GM23338 (cell line): ENCODE measurements at regions not wholly inside any gene's neighbourhood (a gene's known extent, or its start where the extent isn't known, plus 50 kb on each side); places are given as distances from the start of the nearest gene placed in this dataset.

Experiments used
- ATAC-seq: fragments of 200-7000 bp; cut with Tn5 transposase; 3 replicates; pipeline ENCODE4 v1.9.1; 2020
- DNase-seq: peaks from one replicate; pipeline ENCODE4 v3.0.0-alpha.2; 2015; ENCODE audit warnings: low spot score
- H2AFZ ChIP-seq: fragments of 200-600 bp; sonication (generic); 2 replicates; pipeline ENCODE4 v1.8.0; 2016; ENCODE audit warnings: antibody characterized with exemption, mild to moderate bottlenecking, moderate library complexity
- H3F3A ChIP-seq: fragments of 200-600 bp; sonication (generic); replicated peaks from 2 replicates; pipeline ENCODE4 v1.8.0; 2017; ENCODE audit warnings: antibody characterized with exemption, mixed run types, low read depth
- H3K27ac ChIP-seq: fragments of 200-600 bp; sonication (generic); 2 replicates; pipeline ENCODE4 v1.6.1; 2016; ENCODE audit warnings: low read depth
- H3K27me3 ChIP-seq: fragments of 200-600 bp; sonication (generic); 2 replicates; pipeline ENCODE4 v1.8.0; 2016; ENCODE audit warnings: mild to moderate bottlenecking, mixed run types, moderate library complexity; ENCODE audit not compliant: insufficient read depth
- H3K36me3 ChIP-seq: fragments of 200-600 bp; sonication (generic); 2 replicates; pipeline ENCODE4 v1.8.0; 2016; ENCODE audit warnings: mild to moderate bottlenecking; ENCODE audit not compliant: insufficient read depth
- H3K4me1 ChIP-seq: fragments of 200-600 bp; sonication (generic); 2 replicates; pipeline ENCODE4 v1.8.0; 2016; ENCODE audit warnings: mild to moderate bottlenecking, moderate library complexity; ENCODE audit not compliant: insufficient read depth
- H3K4me2 ChIP-seq: fragments of 200-600 bp; sonication (generic); 2 replicates; pipeline ENCODE4 v1.7.1; 2017; ENCODE audit warnings: mixed run types
- H3K4me3 ChIP-seq: fragments of 200-600 bp; sonication (generic); 2 replicates; pipeline ENCODE4 v1.6.1; 2016; ENCODE audit warnings: mixed run types
- H3K79me2 ChIP-seq: fragments of 200-600 bp; sonication (generic); replicated peaks from 2 replicates; pipeline ENCODE4 v1.8.0; 2017; ENCODE audit warnings: mild to moderate bottlenecking; ENCODE audit not compliant: insufficient read depth
- H3K9me2 ChIP-seq: fragments of 200-600 bp; sonication (generic); 2 replicates; pipeline ENCODE4 v1.8.0; 2017; ENCODE audit not compliant: insufficient read depth
- H4K20me1 ChIP-seq: fragments of 200-600 bp; sonication (generic); replicated peaks from 2 replicates; pipeline ENCODE4 v1.8.0; 2017; ENCODE audit warnings: mild to moderate bottlenecking; ENCODE audit not compliant: insufficient read depth
- H3K27ac Mint-ChIP-seq: 2 replicates; pipeline ENCODE4 v1.8.0; 2020; ENCODE audit warnings: inconsistent platforms, mild to moderate bottlenecking, moderate library complexity, mixed read lengths
- H3K27me3 Mint-ChIP-seq: 3 replicates; pipeline ENCODE4 v1.8.0; 2022; ENCODE audit warnings: low read depth, mild to moderate bottlenecking, moderate library complexity, mixed read lengths, inconsistent platforms; ENCODE audit not compliant: insufficient read depth, poor library complexity
- H3K36me3 Mint-ChIP-seq: 3 replicates; pipeline ENCODE4 v1.8.0; 2021; ENCODE audit warnings: low read depth, mild to moderate bottlenecking, inconsistent platforms, moderate library complexity, mixed read lengths
- H3K4me1 Mint-ChIP-seq: 3 replicates; pipeline ENCODE4 v1.8.0; 2020; ENCODE audit warnings: mild to moderate bottlenecking, inconsistent platforms, mixed read lengths
- H3K4me3 Mint-ChIP-seq: 3 replicates; pipeline ENCODE4 v1.8.0; 2021; ENCODE audit warnings: moderate library complexity, mild to moderate bottlenecking, inconsistent platforms, mixed read lengths
- H3K9me3 Mint-ChIP-seq: 3 replicates; pipeline ENCODE4 v1.8.0; 2020; ENCODE audit warnings: moderate library complexity, mild to moderate bottlenecking, inconsistent platforms, mixed read lengths
- CTCF ChIP-seq, 2 experiments: fragments of 200-600 bp in 1 of 2; sonication (generic) in 1 of 2; conservative IDR thresholded peaks; 2 replicates each; pipeline versions ENCODE4 v1.5.1 to v1.6.1; 2016 to 2017; ENCODE audit warnings: antibody characterized with exemption in 2 of 2, low read depth in 2 of 2, mild to moderate bottlenecking in 2 of 2, moderate library complexity in 1 of 2
- ETS1 ChIP-seq: IDR thresholded peaks from 2 replicates; pipeline ENCODE4 v1.6.1; 2016; ENCODE audit warnings: antibody characterized with exemption
- EZH2 ChIP-seq: fragments of 200-600 bp; sonication (generic); IDR thresholded peaks from one replicate; pipeline ENCODE4 v1.8.0; 2017; ENCODE audit warnings: antibody characterized with exemption, mild to moderate bottlenecking, low read depth; ENCODE audit not compliant: unreplicated experiment
- JUNB ChIP-seq: IDR thresholded peaks from one replicate; pipeline ENCODE4 v1.6.1; 2016; ENCODE audit warnings: antibody characterized with exemption; ENCODE audit not compliant: unreplicated experiment
- NANOG ChIP-seq: IDR thresholded peaks from 2 replicates; pipeline ENCODE4 v1.6.1; 2016; ENCODE audit warnings: antibody characterized with exemption, borderline replicate concordance
- POLR2AphosphoS5 ChIP-seq: IDR thresholded peaks from 2 replicates; pipeline ENCODE4 v1.6.1; 2016; ENCODE audit warnings: antibody characterized with exemption, low read depth
- REST ChIP-seq: IDR thresholded peaks from one replicate; pipeline ENCODE4 v1.6.1; 2018; ENCODE audit warnings: antibody characterized with exemption; ENCODE audit not compliant: unreplicated experiment
- STAT1 ChIP-seq: IDR thresholded peaks from one replicate; pipeline ENCODE4 v1.6.1; 2016; ENCODE audit warnings: antibody characterized with exemption; ENCODE audit not compliant: unreplicated experiment
- ZNF114 ChIP-seq: fragments of 250-450 bp; sonication (Bioruptor Pico); IDR thresholded peaks from 2 replicates; pipeline ENCODE4 v1.5.0; 2020; ENCODE audit warnings: mild to moderate bottlenecking, moderate library complexity
- ZNF331 ChIP-seq: fragments of 250-450 bp; sonication (Bioruptor Pico); IDR thresholded peaks from 2 replicates; pipeline ENCODE4 v1.5.0; 2020; ENCODE audit warnings: low read depth, mild to moderate bottlenecking, moderate library complexity

GRCh38 chr6:30823534-30823865, 60.8 kb upstream of the DDR1 start (continued):
- no peak for TF ChIP-seq ETS1

- Histone ChIP-seq H3K4me3 (no peak overlapping the region), H2AFZ (peak overlapping the region; percentile 1; the same call in 1 of the 2 replicates), H3K79me2 (no peaks in the 10 kb centered on the region), H3K36me3 (no peaks in the 10 kb centered on the region), H3F3A (0 out of 2 replicates have a peak, but pooled peaks cover 4% of the 10 kb centered on the region), H3K4me1 (no peaks in the 10 kb centered on the region), H3K27me3 (no peaks in the 10 kb centered on the region), H3K9me2 (no peaks in the 10 kb centered on the region), H3K4me2 (no peak overlapping the region), H3K27ac (no peak overlapping the region; the same call in 1 of the 2 replicates), H4K20me1 (no peaks in the 10 kb centered on the region)
- H3K4me1 Mint-ChIP-seq: peaks cover 11% of the 10 kb centered on the region
- H3K27ac Mint-ChIP-seq: no peak overlapping the region
- TF ChIP-seq ZNF114 (CRISPR knock-in tag) (no peak), CTCF (conservative IDR thresholded peaks at IDR 0.05; ENCODE audit: low read depth in 2 of 2) (peak; percentile 58 to 70)
- H3K27me3 Mint-ChIP-seq: peaks cover 3% of the 10 kb centered on the region
- DNase-seq: peak; percentile 68
- no peaks in the 10 kb centered on the region for H3K36me3 Mint-ChIP-seq
- peak; percentile 57; the same call in 2 of the 3 replicates for ATAC-seq
- no peaks in the 10 kb centered on the region; the same call in 2 of the 3 replicates for H3K9me3 Mint-ChIP-seq
- H3K4me3 Mint-ChIP-seq: no peak overlapping the region
Observed at GRCh38 chr6:30821862-30822784, 62.2 kb upstream of the DDR1 start.

GRCh38 chr6:30820193-30820592, 64.1 kb upstream of the DDR1 start:
- Mint-ChIP-seq H3K27ac (no peak overlapping the region), H3K4me3 (no peak overlapping the region), H3K4me1 (peaks cover 11% of the 10 kb centered on the region), H3K27me3 (peaks cover 2% of the 10 kb centered on the region), H3K9me3 (no peaks in the 10 kb centered on the region; the same call in 2 of the 3 replicates), H3K36me3 (no peaks in the 10 kb centered on the region)
- Histone ChIP-seq H3K79me2 (no peaks in the 10 kb centered on the region), H3F3A (no peaks in the 10 kb centered on the region), H3K9me2 (no peaks in the 10 kb centered on the region), H3K4me1 (no peaks in the 10 kb centered on the region), H2AFZ (no peak overlapping the region), H3K27me3 (no peaks in the 10 kb centered on the region), H3K27ac (no peak overlapping the region), H4K20me1 (no peaks in the 10 kb centered on the region), H3K4me2 (no peak overlapping the region), H3K36me3 (no peaks in the 10 kb centered on the region), H3K4me3 (no peak overlapping the region)
- ATAC-seq (no peak), DNase-seq (no peak)
- TF ChIP-seq JUNB (no peak), STAT1 (no peak), NANOG (no peak), POLR2AphosphoS5 (no peak), REST (no peak), CTCF (conservative IDR thresholded peaks at IDR 0.05; ENCODE audit: low read depth in 2 of 2) (no peak), ETS1 (no peak), EZH2 (no peak), ZNF331 (CRISPR knock-in tag) (no peak)
